ENCODE measurements at regions not wholly inside any gene's neighbourhood (a gene's known extent, or its start where the extent isn't known, plus 50 kb on each side); places are given as distances from the start of the nearest gene placed in this dataset.

- TF ChIP-seq CTCF (IDR thresholded peaks at IDR 0.05; ENCODE audit: insufficient read depth, low read depth, low read length) (no peak), EZH2 (IDR thresholded peaks at IDR 0.05; ENCODE audit: insufficient read depth, low read length) (no peak)
Observed at GRCh38 chr16:66236301-66236700, 130.2 kb upstream of the CDH5 start.
